CD4-positive, alpha-beta T cell treated with Interleukin-4 for 4 hours (primary cell): ENCODE measurements at regions not wholly inside any gene's neighbourhood (a gene's known extent, or its start where the extent isn't known, plus 50 kb on each side); places are given as distances from the start of the nearest gene placed in this dataset.
"Not testable (repeated sequence)": the region's sequence is repeated elsewhere in the genome, so short reads cannot be mapped to it uniquely, and the experiment has no call there.

Experiments
- DNase-seq: peaks from one replicate; pipeline ENCODE4 v3.0.0-alpha.2; 2020

- DNase-seq, result no peak
Observed at GRCh38 chr6:141969201-141969600, 163.5 kb upstream of the GJE1 start.

GRCh38 chr6:141968632-141969031 is 164.1 kb upstream of the GJE1 start:
- no peak for DNase-seq

GRCh38 chr6:141965016-141965545 is 167.6 kb upstream of the GJE1 start:
- no peak for DNase-seq

GRCh38 chr6:141963543-141964295 is 169.0 kb upstream of the GJE1 start:
- DNase-seq, result no peak

GRCh38 chr6:141957271-141957670 is 175.5 kb upstream of the GJE1 start:
- DNase-seq, result no peak

- DNase-seq, result no peak
Observed at GRCh38 chr6:141956868-141957267, 175.9 kb upstream of the GJE1 start.

GRCh38 chr6:141956046-141956761 is 176.5 kb upstream of the GJE1 start:
- DNase-seq, result no peak

GRCh38 chr6:141953072-141953471 is 179.7 kb upstream of the GJE1 start:
- no peak for DNase-seq

- no peak for DNase-seq
Observed at GRCh38 chr6:141946502-141946901, 186.2 kb upstream of the GJE1 start.

- no peak for DNase-seq
Observed at GRCh38 chr6:141938664-141939063, 194.1 kb upstream of the GJE1 start.

GRCh38 chr6:141932685-141933084 is 200.0 kb upstream of the GJE1 start:
- DNase-seq, result no peak

- not testable (repeated sequence) for DNase-seq
Observed at GRCh38 chr6:141926200-141926900, 206.4 kb upstream of the GJE1 start.

- no peak for DNase-seq
Observed at GRCh38 chr6:141925001-141925400, 207.7 kb upstream of the GJE1 start.

- DNase-seq, result no peak
Observed at GRCh38 chr6:141922898-141923297, 209.8 kb upstream of the GJE1 start.

GRCh38 chr6:141916682-141917505 is 215.8 kb upstream of the GJE1 start:
- DNase-seq, result not testable (repeated sequence)

GRCh38 chr6:141914646-141915045 is 218.1 kb upstream of the GJE1 start:
- no peak for DNase-seq

- no peak for DNase-seq
Observed at GRCh38 chr6:141906569-141907080, 226.1 kb upstream of the GJE1 start.

- no peak for DNase-seq
Observed at GRCh38 chr6:141890661-141891060, 242.1 kb upstream of the GJE1 start.

GRCh38 chr6:141884850-141885249 is 247.9 kb upstream of the GJE1 start:
- DNase-seq, result no peak

- no peak for DNase-seq
Observed at GRCh38 chr6:141878686-141879085, 254.0 kb upstream of the GJE1 start.

GRCh38 chr6:141877275-141877983 is 255.3 kb upstream of the GJE1 start:
- DNase-seq, result no peak
